ENCODE measurements at regions not wholly inside any gene's neighbourhood (a gene's known extent, or its start where the extent isn't known, plus 50 kb on each side); places are given as distances from the start of the nearest gene placed in this dataset.

- Histone ChIP-seq H3K4me2 (ENCODE audit: low read length) (no peak overlapping the region), H2AFZ (no peak overlapping the region), H3K9ac (no peak overlapping the region), H3K4me3 (ENCODE audit: low read depth, low read length) (no peak overlapping the region), H3K27ac (no peak overlapping the region), H3K4me1 (no peaks in the 10 kb centered on the region), H3K79me2 (no peaks in the 10 kb centered on the region), H3K27me3 (ENCODE audit: control insufficient read depth, insufficient read depth, low read length) (no peaks in the 10 kb centered on the region), H3K36me3 (ENCODE audit: control insufficient read depth, insufficient read depth, low read length) (no peaks in the 10 kb centered on the region), H3K9me3 (ENCODE audit: control insufficient read depth, low read length) (no peaks in the 10 kb centered on the region)
- no peak for TF ChIP-seq CTCF (IDR thresholded peaks at IDR 0.05)
These were observed 122.1 kb downstream of the EFNB1 start for GRCh38 chrX:68950937-68951336.

GRCh38 chrX:68947882-68948605, 119.2 kb downstream of the EFNB1 start:
- no peaks in the 10 kb centered on the region for H3K9me3 ChIP-seq (ENCODE audit: control insufficient read depth, low read length)
- H3K27ac ChIP-seq = no peak overlapping the region
- no peaks in the 10 kb centered on the region for H3K27me3 ChIP-seq (ENCODE audit: control insufficient read depth, insufficient read depth, low read length)
- H2AFZ ChIP-seq = no peak overlapping the region
- H3K4me3 ChIP-seq (ENCODE audit: low read depth, low read length) = no peak overlapping the region
- no peak overlapping the region for H3K9ac ChIP-seq
- no peaks in the 10 kb centered on the region for H3K79me2 ChIP-seq
- peaks cover 10% of the 10 kb centered on the region for H3K4me1 ChIP-seq
- no peak for TF ChIP-seq CTCF (IDR thresholded peaks at IDR 0.05)
- no peak overlapping the region for H3K4me2 ChIP-seq (ENCODE audit: low read length)
- H3K36me3 ChIP-seq (ENCODE audit: control insufficient read depth, insufficient read depth, low read length) = no peaks in the 10 kb centered on the region

- H3K36me3 ChIP-seq (ENCODE audit: control insufficient read depth, insufficient read depth, low read length) = no peaks in the 10 kb centered on the region
- no peak overlapping the region for H2AFZ ChIP-seq
- no peak overlapping the region for H3K9ac ChIP-seq
- no peak overlapping the region for H3K4me3 ChIP-seq (ENCODE audit: low read depth, low read length)
- H3K27ac ChIP-seq = no peak overlapping the region
- H3K4me1 ChIP-seq = peaks cover 23% of the 10 kb centered on the region
- H3K27me3 ChIP-seq (ENCODE audit: control insufficient read depth, insufficient read depth, low read length) = no peaks in the 10 kb centered on the region
- no peaks in the 10 kb centered on the region for H3K79me2 ChIP-seq
- no peaks in the 10 kb centered on the region for H3K9me3 ChIP-seq (ENCODE audit: control insufficient read depth, low read length)
- no peak for TF ChIP-seq CTCF (IDR thresholded peaks at IDR 0.05)
- no peak overlapping the region for H3K4me2 ChIP-seq (ENCODE audit: low read length)
These were observed 116.9 kb downstream of the EFNB1 start for GRCh38 chrX:68945603-68946228.

GRCh38 chrX:68945081-68945602, 116.3 kb downstream of the EFNB1 start:
- Histone ChIP-seq H3K79me2 (no peaks in the 10 kb centered on the region), H3K9ac (no peak overlapping the region), H3K36me3 (ENCODE audit: control insufficient read depth, insufficient read depth, low read length) (no peaks in the 10 kb centered on the region), H3K27ac (no peak overlapping the region), H2AFZ (no peak overlapping the region), H3K4me2 (ENCODE audit: low read length) (no peak overlapping the region), H3K4me3 (ENCODE audit: low read depth, low read length) (no peak overlapping the region), H3K27me3 (ENCODE audit: control insufficient read depth, insufficient read depth, low read length) (no peaks in the 10 kb centered on the region), H3K4me1 (peaks cover 28% of the 10 kb centered on the region), H3K9me3 (ENCODE audit: control insufficient read depth, low read length) (no peaks in the 10 kb centered on the region)
- TF ChIP-seq CTCF (IDR thresholded peaks at IDR 0.05) = no peak

All from parathyroid adenoma (tissue), 2 donors.